Caco-2 (cell line): ENCODE measurements at regions not wholly inside any gene's neighbourhood (a gene's known extent, or its start where the extent isn't known, plus 50 kb on each side); places are given as distances from the start of the nearest gene placed in this dataset.

Experiments
- BruUV-seq: library from RNA; stranded (reverse); fragments of 400-500 nt; replicated peaks from 2 replicates; lab custom pipeline; 2021; lab: Mats Ljungman, UMichigan
- CTCF ChIA-PET: fragments of 300-600 bp; sonication (Branson Sonifier 250); formaldehyde crosslinking; loops from one replicate; lab custom pipeline; 2022; ENCODE audit warnings: antibody characterized with exemption; lab: Charles Lee
- POLR2A ChIA-PET: fragments of 300-600 bp; sonication (Branson Sonifier 250); formaldehyde crosslinking; loops from one replicate; lab custom pipeline; 2022; ENCODE audit warnings: antibody characterized with exemption; lab: Charles Lee
- DNase-seq, 2 experiments: peaks; one replicate each; pipeline versions ENCODE4 v3.0.0 to v3.0.0-alpha.2; 2020 to 2022
- H3K27me3 ChIP-seq: replicated peaks from 2 replicates; pipeline ENCODE4 v1.6.0; 2011; ENCODE audit warnings: low read length; ENCODE audit not compliant: control insufficient read depth, insufficient read depth
- H3K36me3 ChIP-seq: 2 replicates; pipeline ENCODE4 v1.5.1; 2011; ENCODE audit warnings: low read length; ENCODE audit not compliant: control insufficient read depth, insufficient read depth
- H3K4me1 ChIP-seq: fragments of 250-450 bp; sonication (Bioruptor Pico); 2 replicates; pipeline ENCODE4 v1.5.1; 2020; ENCODE audit warnings: mild to moderate bottlenecking
- H3K4me3 ChIP-seq: 2 replicates; pipeline ENCODE4 v1.5.1; 2011; ENCODE audit warnings: low read depth, mild to moderate bottlenecking, control low read depth, low read length
- H3K9me3 ChIP-seq: fragments of 250-450 bp; sonication (Bioruptor Pico); 2 replicates; pipeline ENCODE4 v1.5.1; 2020; ENCODE audit warnings: mild to moderate bottlenecking, moderate library complexity
- H3K27ac Mint-ChIP-seq: one replicate; pipeline ENCODE4 v1.8.0; 2022; ENCODE audit warnings: mixed read lengths; ENCODE audit not compliant: unreplicated experiment
- H3K27me3 Mint-ChIP-seq: one replicate; pipeline ENCODE4 v1.8.0; 2022; ENCODE audit warnings: mixed read lengths; ENCODE audit not compliant: insufficient read depth, unreplicated experiment
- H3K36me3 Mint-ChIP-seq: one replicate; pipeline ENCODE4 v1.8.0; 2022; ENCODE audit warnings: mild to moderate bottlenecking, mixed read lengths; ENCODE audit not compliant: insufficient read depth, unreplicated experiment
- H3K4me1 Mint-ChIP-seq: one replicate; pipeline ENCODE4 v1.8.0; 2022; ENCODE audit warnings: low read depth, mixed read lengths; ENCODE audit not compliant: unreplicated experiment
- H3K4me3 Mint-ChIP-seq: one replicate; pipeline ENCODE4 v1.8.0; 2022; ENCODE audit warnings: mild to moderate bottlenecking, moderate library complexity, mixed read lengths; ENCODE audit not compliant: unreplicated experiment
- H3K9me3 Mint-ChIP-seq: one replicate; pipeline ENCODE4 v1.8.0; 2022; ENCODE audit warnings: mixed read lengths; ENCODE audit not compliant: unreplicated experiment
- CTCF ChIP-seq, 2 experiments: fragments of 200-600 bp in 1 of 2; IDR thresholded peaks; 1 replicate in 1 of 2; 2 replicates in 1 of 2; pipeline versions ENCODE4 v1.5.1 to v1.8.0; 2011 to 2022; ENCODE audit warnings: antibody characterized with exemption in 1 of 2, control low read depth in 1 of 2, inconsistent platforms in 1 of 2, low read depth in 1 of 2, low read length in 1 of 2, mild to moderate bottlenecking in 1 of 2, moderate library complexity in 1 of 2; ENCODE audit not compliant: insufficient read depth in 1 of 2, severe bottlenecking in 1 of 2, unreplicated experiment in 1 of 2
- intact Hi-C: fragments of 100-400 bp; cut with micrococcal nuclease; formaldehyde crosslinking; loops from one replicate; pipeline ENCODE4 v1.10.0; 2022; ENCODE audit not compliant: unreplicated experiment

- Histone ChIP-seq H3K4me3 (no peak overlapping the region), H3K27me3 (no peaks in the 10 kb centered on the region), H3K4me1 (no peaks in the 10 kb centered on the region), H3K9me3 (no peaks in the 10 kb centered on the region), H3K36me3 (no peaks in the 10 kb centered on the region)
- Mint-ChIP-seq H3K4me3 (no peak overlapping the region), H3K36me3 (no peaks in the 10 kb centered on the region), H3K9me3 (no peaks in the 10 kb centered on the region), H3K27me3 (peaks cover under 1% of the 10 kb centered on the region), H3K4me1 (no peaks in the 10 kb centered on the region), H3K27ac (no peak overlapping the region)
- ChIA-PET POLR2A (no interaction called here), CTCF (no interaction called here)
- no peak for DNase-seq
- no peak for TF ChIP-seq CTCF (IDR thresholded peaks at IDR 0.05; ENCODE audit: insufficient read depth in 1 of 2, low read depth in 1 of 2, low read length in 1 of 2, severe bottlenecking in 1 of 2, unreplicated experiment in 1 of 2)
- BruUV-seq, result no TSS peak
- intact Hi-C loops, result no loop called here
Measured at GRCh38 chr5:118236108-118236849, 752.1 kb downstream of the DTWD2 start.

- intact Hi-C loops, result no loop called here
- Mint-ChIP-seq H3K9me3 (no peaks in the 10 kb centered on the region), H3K4me1 (no peaks in the 10 kb centered on the region), H3K4me3 (no peak overlapping the region), H3K27me3 (peaks cover 8% of the 10 kb centered on the region), H3K36me3 (no peaks in the 10 kb centered on the region), H3K27ac (no peak overlapping the region)
- Histone ChIP-seq H3K9me3 (no peaks in the 10 kb centered on the region), H3K27me3 (no peaks in the 10 kb centered on the region), H3K36me3 (no peaks in the 10 kb centered on the region), H3K4me1 (no peaks in the 10 kb centered on the region), H3K4me3 (no peak overlapping the region)
- POLR2A ChIA-PET, result no interaction called here
- BruUV-seq, result no TSS peak
- CTCF ChIA-PET, result no interaction called here
- TF ChIP-seq CTCF (IDR thresholded peaks at IDR 0.05; ENCODE audit: insufficient read depth in 1 of 2, low read depth in 1 of 2, low read length in 1 of 2, severe bottlenecking in 1 of 2, unreplicated experiment in 1 of 2), result no peak
- no peak for DNase-seq
Measured at GRCh38 chr5:118233606-118234005, 754.7 kb downstream of the DTWD2 start.

DNA sequence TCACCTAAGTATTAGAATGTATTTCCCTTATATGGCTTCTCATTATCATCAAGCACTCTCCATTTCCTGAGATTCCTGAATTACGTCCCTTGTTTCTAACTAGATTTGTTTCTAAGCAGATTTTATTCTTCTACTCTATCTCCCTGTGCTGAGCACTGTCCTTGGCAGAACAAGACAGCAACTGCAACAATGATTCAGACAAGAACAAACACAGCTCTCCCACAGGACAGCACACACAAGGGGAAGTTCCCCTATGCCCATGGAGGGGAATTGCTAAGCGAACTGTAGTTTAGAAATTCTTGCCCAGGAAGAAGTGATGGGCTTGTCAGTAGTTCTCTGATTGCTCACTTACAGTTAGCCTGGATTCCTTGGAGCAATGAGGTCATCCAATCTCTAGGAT, 759.9 kb downstream of the DTWD2 start:
- H3K27ac Mint-ChIP-seq, result no peak overlapping the region
- ChIA-PET CTCF (no interaction called here), POLR2A (no interaction called here)
- no peak overlapping the region for H3K4me3 Mint-ChIP-seq
- Histone ChIP-seq H3K27me3 (no peaks in the 10 kb centered on the region), H3K4me1 (no peaks in the 10 kb centered on the region), H3K36me3 (no peaks in the 10 kb centered on the region), H3K4me3 (no peak overlapping the region), H3K9me3 (no peaks in the 10 kb centered on the region)
- H3K9me3 Mint-ChIP-seq, result no peaks in the 10 kb centered on the region
- no TSS peak for BruUV-seq
- H3K27me3 Mint-ChIP-seq, result peaks cover 8% of the 10 kb centered on the region
- H3K36me3 Mint-ChIP-seq, result no peaks in the 10 kb centered on the region
- no peaks in the 10 kb centered on the region for H3K4me1 Mint-ChIP-seq
- no peak for TF ChIP-seq CTCF (IDR thresholded peaks at IDR 0.05; ENCODE audit: insufficient read depth in 1 of 2, low read depth in 1 of 2, low read length in 1 of 2, severe bottlenecking in 1 of 2, unreplicated experiment in 1 of 2)
- intact Hi-C loops, result loop anchor here (5.0 kb wide), 1 partner anchor 564 kb away; no protein-coding TSS in a partner anchor
- DNase-seq, result no peak
